HG03460 (cell line): ENCODE measurements at regions not wholly inside any gene's neighbourhood (a gene's known extent, or its start where the extent isn't known, plus 50 kb on each side); places are given as distances from the start of the nearest gene placed in this dataset.

Source experiments
- ATAC-seq: cut with Tn5 transposase; IDR thresholded peaks from one replicate; pipeline ENCODE4 v1.9.1; 2021; ENCODE audit not compliant: unreplicated experiment

DNA sequence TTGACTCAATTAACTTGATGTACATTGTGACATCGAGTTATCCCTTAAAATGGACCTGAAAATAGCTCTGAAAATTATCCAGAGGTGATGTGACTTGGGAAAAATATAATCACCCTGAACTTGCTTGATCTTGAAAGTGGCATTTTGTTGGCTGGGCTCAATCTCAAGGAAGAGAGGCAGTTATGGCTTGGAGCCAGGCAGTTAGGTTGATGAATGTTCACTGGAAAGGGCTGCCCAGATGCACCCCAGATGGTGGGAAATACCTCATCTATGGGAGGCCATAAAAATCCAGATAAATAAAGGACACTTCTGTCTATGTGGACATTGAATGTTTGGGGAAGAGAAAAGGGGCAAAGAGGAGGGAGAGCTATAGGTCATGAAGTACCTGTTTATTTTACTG lies 55.7 kb upstream of the OR5AN1 start:
- ATAC-seq, result no peak

GRCh38 chr11:59295435-59295834 lies 63.3 kb upstream of the OR5AN1 start:
- no peak for ATAC-seq

GRCh38 chr11:59292611-59293010 lies 66.1 kb upstream of the OR5AN1 start:
- ATAC-seq, result no peak

DNA sequence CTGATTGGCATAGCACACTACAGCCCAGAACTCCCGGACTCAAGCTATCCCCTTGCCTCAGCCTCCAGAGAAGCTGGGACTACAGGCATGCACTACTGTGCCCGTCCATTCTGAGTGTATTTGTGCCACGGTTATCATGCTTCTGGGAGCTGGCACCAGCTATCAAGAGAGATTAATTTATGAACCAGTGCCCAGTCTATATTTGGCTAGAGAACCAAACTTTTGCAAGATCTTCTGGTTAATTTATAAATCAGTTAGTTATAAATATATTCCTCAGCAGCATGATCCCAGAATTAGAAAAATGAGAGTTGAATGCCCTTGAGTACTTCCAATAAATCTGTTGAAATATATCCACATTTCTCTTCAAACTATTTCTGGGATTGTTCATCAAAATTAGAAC lies 67.5 kb upstream of the OR5AN1 start:
- no peak for ATAC-seq

GRCh38 chr11:59289356-59290181 lies 69.1 kb upstream of the OR5AN1 start:
- ATAC-seq, result no peak

- no peak for ATAC-seq
Measured at GRCh38 chr11:59285716-59286260, 72.9 kb upstream of the OR5AN1 start.

GRCh38 chr11:59284773-59285129 lies 72.0 kb upstream of the MPEG1 start:
- ATAC-seq, result peak; percentile 10

- peak; percentile 66 for ATAC-seq
Measured at GRCh38 chr11:59283825-59284772, 71.4 kb upstream of the MPEG1 start.

- ATAC-seq, result no peak
Measured at GRCh38 chr11:59283311-59283710, 70.6 kb upstream of the MPEG1 start.

GRCh38 chr11:59281177-59281576 lies 68.5 kb upstream of the MPEG1 start:
- ATAC-seq, result no peak

DNA sequence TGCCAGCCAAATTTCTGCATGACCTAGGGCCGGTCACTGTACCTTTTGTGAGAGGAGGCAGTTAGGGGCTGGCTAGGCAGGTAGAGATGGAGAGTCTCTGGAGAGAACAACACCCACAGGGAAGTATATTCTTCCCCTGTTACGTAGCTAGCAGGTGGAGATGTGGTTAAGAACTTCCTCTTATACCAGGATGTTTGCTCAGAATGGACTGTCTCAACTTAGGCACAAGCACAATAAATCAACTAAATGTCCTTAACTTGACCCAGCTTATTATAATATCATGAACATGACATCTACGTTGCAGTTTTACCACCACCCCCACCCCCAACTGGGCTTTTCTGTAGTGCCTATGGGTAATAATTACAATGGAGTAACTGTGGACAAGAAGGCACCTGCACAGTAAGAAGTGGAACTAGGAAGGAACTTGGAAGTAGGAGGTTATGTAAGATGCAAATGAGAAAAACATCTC lies 60.7 kb upstream of the MPEG1 start:
- ATAC-seq, result peak; percentile 89

DNA sequence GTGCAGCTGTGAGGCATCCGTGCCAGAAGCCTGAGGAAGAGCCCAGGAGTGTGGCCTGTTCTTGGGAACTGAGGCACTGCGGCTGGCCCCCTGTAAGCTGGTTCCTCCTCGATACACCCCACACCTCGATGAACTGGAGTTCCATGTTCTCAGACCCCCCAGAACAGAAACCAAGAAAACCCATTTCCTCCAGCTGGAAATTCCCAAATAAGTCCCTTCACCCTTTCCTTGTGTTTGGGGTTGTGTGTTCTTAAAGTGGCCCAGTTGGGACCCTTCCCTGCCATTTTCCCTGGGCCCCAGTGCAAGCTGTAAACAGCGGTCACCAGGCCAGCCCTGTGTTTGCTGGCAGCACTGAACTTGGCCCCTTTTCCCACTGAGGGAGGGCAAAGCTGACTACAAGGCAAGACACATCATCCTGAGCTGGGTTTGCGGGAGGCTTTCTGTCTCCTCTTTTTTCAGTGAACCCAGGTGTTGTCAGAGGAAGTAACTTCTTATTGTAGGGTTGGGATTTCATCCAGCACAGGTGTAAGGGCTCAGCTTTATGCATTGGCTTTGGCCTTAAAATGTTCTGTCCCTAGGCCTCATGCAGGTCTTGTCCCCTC lies 60.1 kb upstream of the MPEG1 start:
- ATAC-seq, result no peak

DNA sequence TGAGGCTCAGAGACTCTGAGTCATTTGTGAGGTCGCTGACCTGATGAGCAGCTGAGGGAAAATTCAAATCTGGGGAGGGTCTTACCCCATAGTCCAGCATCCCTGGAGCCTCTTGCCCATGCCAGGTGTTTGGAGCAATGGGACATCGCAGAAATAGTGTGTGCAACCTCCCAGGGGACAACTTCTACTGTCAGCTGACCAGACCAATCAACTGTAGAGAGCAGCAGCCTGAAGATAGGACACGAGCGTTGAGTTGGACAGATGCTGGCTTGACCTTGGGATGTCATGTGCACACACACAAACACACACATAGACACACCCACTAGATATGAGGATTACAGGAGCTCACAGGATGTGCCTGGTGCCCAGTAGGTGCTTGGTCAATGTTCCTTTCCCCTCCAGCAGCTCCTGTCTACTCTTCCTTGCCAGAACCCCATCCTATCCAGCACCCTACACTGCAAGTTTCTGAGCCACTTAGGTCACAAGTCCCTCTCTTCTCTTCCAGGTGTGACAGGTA lies 59.1 kb upstream of the MPEG1 start:
- ATAC-seq, result no peak

DNA sequence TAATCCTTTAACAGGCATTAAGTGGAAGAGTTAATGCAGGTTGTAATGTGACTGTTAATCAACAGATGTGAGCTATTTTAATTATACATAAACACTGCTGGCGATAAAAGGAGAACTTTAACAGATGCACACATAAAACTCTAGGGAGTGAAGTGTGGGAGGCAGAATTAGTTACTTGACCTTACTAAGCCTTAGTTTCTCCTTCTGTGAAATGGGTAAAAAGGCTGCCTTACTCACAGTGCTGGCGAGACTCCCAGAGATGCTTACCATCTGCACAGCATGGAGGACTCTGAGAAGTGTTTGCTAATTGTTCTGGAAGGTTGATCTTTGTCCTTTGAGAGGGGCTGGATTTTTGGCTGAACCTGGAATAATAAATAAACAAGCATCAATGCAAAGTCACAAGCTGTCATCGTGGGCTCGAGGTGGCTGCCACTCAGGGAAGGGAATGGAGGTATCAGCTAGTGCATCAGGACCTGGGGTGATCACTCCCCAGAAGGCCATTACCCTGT lies 58.6 kb upstream of the MPEG1 start:
- ATAC-seq, result no peak

DNA sequence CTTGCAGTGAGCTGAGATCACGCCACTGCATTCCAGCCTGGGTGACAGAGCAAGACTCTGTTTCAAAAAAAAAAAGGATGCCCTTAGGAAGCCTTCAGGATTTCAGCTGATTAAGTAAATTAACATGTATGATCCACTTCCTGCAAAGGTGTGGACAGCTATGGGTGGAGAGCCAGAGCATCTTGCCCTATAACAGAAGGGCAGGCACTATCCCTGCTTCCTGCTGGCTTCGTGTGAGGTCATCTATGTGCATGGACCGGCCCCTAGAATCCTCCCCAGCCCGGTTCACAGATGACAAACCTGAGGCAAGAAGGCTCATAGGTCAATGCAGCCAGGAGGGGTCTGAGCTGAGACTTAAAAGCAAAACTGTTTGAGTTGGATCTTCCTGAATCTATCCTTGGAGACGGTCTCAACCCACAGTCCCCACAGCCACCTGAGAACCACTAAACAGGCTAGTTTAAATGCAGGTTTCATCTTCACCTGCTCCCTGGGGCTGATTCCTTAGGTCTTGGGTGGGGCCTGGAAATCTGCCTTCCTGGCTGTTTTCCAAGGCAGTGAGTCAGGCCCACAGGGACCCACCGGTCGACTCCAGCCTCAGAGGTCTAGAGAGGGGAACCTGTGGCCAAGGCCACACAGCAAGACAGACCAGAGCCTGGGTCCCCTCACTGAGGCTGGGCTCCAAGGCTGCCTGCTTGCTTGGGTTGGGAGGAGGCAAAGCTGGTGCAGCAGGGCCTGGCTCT lies 55.2 kb upstream of the MPEG1 start:
- ATAC-seq, result peak; percentile 8

DNA sequence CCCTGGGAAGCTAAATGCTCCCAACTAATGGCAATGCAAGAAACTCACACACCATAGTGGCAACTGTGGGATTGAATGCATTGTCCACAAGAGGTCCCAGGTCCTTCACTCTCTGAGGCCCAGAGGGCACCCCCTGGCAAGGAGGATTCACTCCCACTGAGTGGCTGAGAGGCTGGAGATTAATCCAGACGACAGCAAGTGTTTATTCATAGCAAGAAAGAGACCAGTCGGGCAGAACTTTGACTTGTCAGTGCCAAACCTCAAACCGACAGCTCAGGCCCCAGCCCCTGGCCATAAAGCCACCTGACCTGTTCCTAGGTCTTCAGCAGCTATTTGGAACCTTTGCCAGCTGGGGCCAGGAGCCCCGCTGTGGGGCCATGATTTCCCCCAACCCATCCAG lies 54.5 kb upstream of the MPEG1 start:
- ATAC-seq, result peak; percentile 73

GRCh38 chr11:59266491-59266890 lies 53.8 kb upstream of the MPEG1 start:
- no peak for ATAC-seq

GRCh38 chr11:59265735-59266134 lies 53.0 kb upstream of the MPEG1 start:
- no peak for ATAC-seq

DNA sequence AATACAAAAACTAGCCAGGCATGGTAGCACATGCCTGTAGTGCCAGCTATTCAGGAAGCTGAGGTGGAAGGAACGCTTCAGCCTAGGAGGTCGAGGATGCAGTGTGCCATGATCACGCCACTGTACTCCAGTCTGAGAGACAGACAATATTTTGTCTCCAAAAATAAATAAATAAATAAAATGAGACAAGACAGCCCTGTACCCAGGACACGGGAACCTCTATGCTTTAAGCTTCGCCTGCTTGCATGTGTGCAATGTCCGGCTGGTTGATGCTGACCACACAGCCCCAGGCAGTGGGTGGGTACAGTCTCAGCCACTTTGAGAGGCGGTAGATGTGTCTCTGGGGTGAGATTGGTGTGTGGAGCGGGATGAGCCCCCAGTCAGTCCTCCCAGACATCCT lies 52.0 kb upstream of the MPEG1 start:
- ATAC-seq, result no peak

GRCh38 chr11:59263225-59263894 lies 50.6 kb upstream of the MPEG1 start:
- no peak for ATAC-seq
